Fibroblast of mammary gland (primary cell): ENCODE measurements at regions not wholly inside any gene's neighbourhood (a gene's known extent, or its start where the extent isn't known, plus 50 kb on each side); places are given as distances from the start of the nearest gene placed in this dataset.

Experiments
- DNase-seq: peaks from one replicate; pipeline ENCODE4 v3.0.0-alpha.2; 2010; ENCODE audit warnings: low read depth
- H3K4me3 ChIP-seq: 2 replicates; pipeline ENCODE4 v1.5.1; 2011; ENCODE audit warnings: low read depth, mild to moderate bottlenecking, low read length, moderate library complexity; ENCODE audit not compliant: control insufficient read depth
- TF ChIP-seq, protein P1 (sequence below): conservative IDR thresholded peaks from 2 replicates; pipeline ENCODE4 v1.5.1; 2011; ENCODE audit warnings: low read depth, low read length, inconsistent platforms; ENCODE audit not compliant: control insufficient read depth, insufficient read depth

DNA sequence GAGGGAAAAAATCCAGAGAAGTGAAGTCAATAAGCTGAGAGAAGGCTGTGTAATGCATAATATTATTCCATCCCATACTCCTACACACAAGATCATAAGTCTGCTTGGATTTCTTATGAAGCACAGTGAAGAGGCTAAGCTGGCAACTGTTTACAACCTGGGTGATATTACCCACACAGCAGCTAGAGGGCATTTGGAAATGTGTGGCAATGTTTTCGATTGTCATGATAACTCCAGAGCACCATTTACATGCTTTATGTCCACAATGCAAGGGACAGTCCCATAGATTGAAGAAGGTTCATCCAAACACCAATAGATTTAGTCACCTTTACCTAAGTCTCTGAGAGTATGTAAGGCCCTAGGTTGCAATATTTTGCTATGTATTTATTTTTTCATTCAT is 412.2 kb downstream of the PPP3CA start:
- DNase-seq: peak; percentile 20
- TF ChIP-seq, protein P1, sequence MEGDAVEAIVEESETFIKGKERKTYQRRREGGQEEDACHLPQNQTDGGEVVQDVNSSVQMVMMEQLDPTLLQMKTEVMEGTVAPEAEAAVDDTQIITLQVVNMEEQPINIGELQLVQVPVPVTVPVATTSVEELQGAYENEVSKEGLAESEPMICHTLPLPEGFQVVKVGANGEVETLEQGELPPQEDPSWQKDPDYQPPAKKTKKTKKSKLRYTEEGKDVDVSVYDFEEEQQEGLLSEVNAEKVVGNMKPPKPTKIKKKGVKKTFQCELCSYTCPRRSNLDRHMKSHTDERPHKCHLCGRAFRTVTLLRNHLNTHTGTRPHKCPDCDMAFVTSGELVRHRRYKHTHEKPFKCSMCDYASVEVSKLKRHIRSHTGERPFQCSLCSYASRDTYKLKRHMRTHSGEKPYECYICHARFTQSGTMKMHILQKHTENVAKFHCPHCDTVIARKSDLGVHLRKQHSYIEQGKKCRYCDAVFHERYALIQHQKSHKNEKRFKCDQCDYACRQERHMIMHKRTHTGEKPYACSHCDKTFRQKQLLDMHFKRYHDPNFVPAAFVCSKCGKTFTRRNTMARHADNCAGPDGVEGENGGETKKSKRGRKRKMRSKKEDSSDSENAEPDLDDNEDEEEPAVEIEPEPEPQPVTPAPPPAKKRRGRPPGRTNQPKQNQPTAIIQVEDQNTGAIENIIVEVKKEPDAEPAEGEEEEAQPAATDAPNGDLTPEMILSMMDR: peak; percentile 39
- no peak overlapping the region for H3K4me3 ChIP-seq

DNA sequence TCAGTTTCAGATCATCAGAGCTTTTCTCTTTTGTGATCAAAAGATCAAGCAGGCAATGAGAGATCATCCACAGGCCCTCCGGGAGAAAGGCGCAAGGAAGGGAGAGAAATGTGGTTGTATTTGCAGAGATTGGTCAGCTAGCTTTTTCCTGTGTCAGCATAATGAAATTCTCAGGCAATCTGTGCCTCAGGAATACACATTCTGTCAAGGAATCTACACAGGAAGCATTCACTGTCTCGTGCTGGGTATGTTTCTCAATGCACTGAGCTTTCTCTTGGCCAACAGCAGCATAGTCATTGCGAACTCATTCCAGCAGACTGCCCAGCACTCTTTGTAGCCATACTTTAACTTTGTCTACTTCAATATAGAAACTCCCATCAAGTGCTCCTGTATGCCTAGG is 413.7 kb downstream of the PPP3CA start:
- DNase-seq: peak; percentile 80
- no peak overlapping the region for H3K4me3 ChIP-seq
- TF ChIP-seq, protein P1: no peak

DNA sequence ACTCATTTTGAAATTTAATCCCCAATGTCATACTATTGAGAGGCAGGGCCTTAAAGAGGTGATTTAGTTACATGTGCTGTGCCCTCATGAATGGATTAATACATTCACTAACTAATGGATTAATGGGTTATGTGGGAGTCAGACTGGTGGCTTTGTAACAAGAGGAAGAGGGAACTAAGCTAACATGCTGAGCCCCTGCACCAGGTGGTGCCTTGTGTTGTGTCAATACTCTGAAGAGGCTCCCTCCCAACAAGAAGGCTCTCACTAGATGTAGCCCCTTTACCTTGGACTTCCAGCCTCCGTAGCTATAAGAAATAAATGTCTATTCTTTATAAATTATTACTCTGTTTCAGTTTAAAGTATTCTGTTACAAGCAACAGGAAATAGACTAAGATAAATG is 411.9 kb upstream of the EMCN start:
- DNase-seq: no peak
- TF ChIP-seq, protein P1: no peak
- H3K4me3 ChIP-seq: no peak overlapping the region

DNA sequence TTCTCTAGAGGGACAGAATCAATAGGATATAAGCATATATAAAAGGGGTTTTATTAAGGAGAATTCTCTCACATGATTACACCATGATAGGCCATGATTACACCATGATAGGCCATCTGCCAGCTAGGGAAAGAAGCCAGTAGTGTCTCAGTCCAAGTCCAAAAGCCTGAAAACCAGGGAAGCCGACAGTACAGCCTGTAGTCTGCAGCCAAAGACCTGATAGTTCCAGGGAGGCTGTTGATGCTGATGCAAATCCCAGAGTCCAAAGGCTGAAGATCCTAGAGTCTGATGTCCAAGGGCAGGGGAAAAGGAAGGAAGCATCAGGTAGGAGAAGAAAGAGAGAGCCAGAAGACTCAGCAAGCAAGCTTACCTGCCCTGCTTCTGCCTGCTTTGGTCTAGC is 411.3 kb upstream of the EMCN start:
- peak; percentile 16 for DNase-seq
- TF ChIP-seq, protein P1: no peak
- no peak overlapping the region for H3K4me3 ChIP-seq

- TF ChIP-seq, protein P1: no peak
- no peak overlapping the region for H3K4me3 ChIP-seq
- DNase-seq: no peak
Observed at GRCh38 chr4:100926039-100926717, 408.4 kb upstream of the EMCN start.

DNA sequence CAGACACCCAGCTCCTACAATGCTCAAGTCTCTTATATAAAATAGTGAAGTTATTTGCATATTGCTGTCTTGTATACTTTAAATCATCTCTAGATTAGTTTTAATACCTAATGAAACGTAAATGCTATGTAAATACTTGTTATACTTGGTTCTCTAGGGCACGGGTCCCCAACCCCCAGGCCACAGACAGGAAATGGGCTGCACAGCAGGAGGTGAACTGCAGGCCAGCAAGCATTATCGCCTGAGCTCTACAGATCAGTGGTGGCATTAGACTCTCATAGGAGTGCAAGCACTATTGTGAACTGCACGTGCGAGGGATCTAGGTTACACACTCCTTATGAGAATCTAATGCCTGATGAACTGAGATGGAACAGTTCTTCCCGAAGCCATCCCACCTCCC is 395.9 kb upstream of the EMCN start:
- DNase-seq: no peak
- no peak overlapping the region for H3K4me3 ChIP-seq
- TF ChIP-seq, protein P1: no peak

GRCh38 chr4:100908540-100908939 is 390.7 kb upstream of the EMCN start:
- TF ChIP-seq, protein P1: no peak
- no peak overlapping the region for H3K4me3 ChIP-seq
- no peak for DNase-seq
